GM18505 (cell line): ENCODE measurements at regions not wholly inside any gene's neighbourhood (a gene's known extent, or its start where the extent isn't known, plus 50 kb on each side); places are given as distances from the start of the nearest gene placed in this dataset.
"Not testable (repeated sequence)": the region's sequence is repeated elsewhere in the genome, so short reads cannot be mapped to it uniquely, and the experiment has no call there.

Experiments used
- ATAC-seq: cut with Tn5 transposase; IDR thresholded peaks from one replicate; pipeline ENCODE4 v1.9.1; 2021; ENCODE audit not compliant: unreplicated experiment
- POLR2A ChIP-seq: IDR thresholded peaks from 4 replicates; pipeline ENCODE4 v1.6.1; 2011; ENCODE audit warnings: borderline replicate concordance; ENCODE audit not compliant: insufficient read depth, insufficient read length; ENCODE audit errors: extremely low read depth

GRCh38 chr6:150741633-150742200 is 123.8 kb upstream of the MTHFD1L start:
- no peak for TF ChIP-seq POLR2A
- ATAC-seq, result no peak

GRCh38 chr6:150744522-150745260 is 120.8 kb upstream of the MTHFD1L start:
- TF ChIP-seq POLR2A, result no peak
- no peak for ATAC-seq

GRCh38 chr6:150745896-150746295 is 119.6 kb upstream of the MTHFD1L start:
- TF ChIP-seq POLR2A, result no peak
- no peak for ATAC-seq

GRCh38 chr6:150747155-150747554 is 118.3 kb upstream of the MTHFD1L start:
- TF ChIP-seq POLR2A, result no peak
- no peak for ATAC-seq

GRCh38 chr6:150749091-150749670 is 116.3 kb upstream of the MTHFD1L start:
- ATAC-seq, result no peak

GRCh38 chr6:150751296-150751695 is 114.2 kb upstream of the MTHFD1L start:
- no peak for TF ChIP-seq POLR2A
- ATAC-seq, result no peak

More at GRCh38 chr6:150749091-150749670, 116.3 kb upstream of the MTHFD1L start:
- TF ChIP-seq POLR2A, result no peak

- TF ChIP-seq POLR2A, result no peak
- ATAC-seq, result no peak
Measured at GRCh38 chr6:150752409-150752808, 113.1 kb upstream of the MTHFD1L start.

- ATAC-seq, result no peak
- TF ChIP-seq POLR2A, result no peak
Measured at GRCh38 chr6:150753371-150754064, 112.0 kb upstream of the MTHFD1L start.

GRCh38 chr6:150755042-150755441 is 110.5 kb upstream of the MTHFD1L start:
- no peak for TF ChIP-seq POLR2A
- ATAC-seq, result no peak

GRCh38 chr6:150755524-150755923 is 110.0 kb upstream of the MTHFD1L start:
- ATAC-seq, result no peak
- no peak for TF ChIP-seq POLR2A

GRCh38 chr6:150756173-150756572 is 109.3 kb upstream of the MTHFD1L start:
- no peak for TF ChIP-seq POLR2A
- ATAC-seq, result no peak

- ATAC-seq, result not testable (repeated sequence)
Measured at GRCh38 chr6:150757807-150758206, 107.7 kb upstream of the MTHFD1L start.

GRCh38 chr6:150759483-150759882 is 106.0 kb upstream of the MTHFD1L start:
- ATAC-seq, result no peak
- no peak for TF ChIP-seq POLR2A

GRCh38 chr6:150761771-150762170 is 103.7 kb upstream of the MTHFD1L start:
- TF ChIP-seq POLR2A, result no peak
- ATAC-seq, result no peak
